Lower lobe of right lung (tissue), 2 donors: ENCODE measurements at regions not wholly inside any gene's neighbourhood (a gene's known extent, or its start where the extent isn't known, plus 50 kb on each side); places are given as distances from the start of the nearest gene placed in this dataset.

Experiments
- ATAC-seq, 2 donors: fragments of 200-7000 bp; cut with Tn5 transposase; one replicate each; pipeline ENCODE4 v1.9.1; 2020 to 2022; ENCODE audit warnings: mild to moderate bottlenecking in 2 of 2, moderate library complexity in 2 of 2
- DNase-seq: peaks from one replicate; pipeline ENCODE4 v3.0.0-alpha.2; 2020
- H3K27ac ChIP-seq: fragments of 200-600 bp; one replicate; pipeline ENCODE4 v1.8.0; 2022
- H3K27me3 ChIP-seq: fragments of 200-600 bp; one replicate; pipeline ENCODE4 v1.8.0; 2022; ENCODE audit warnings: low read depth
- H3K36me3 ChIP-seq: fragments of 200-600 bp; one replicate; pipeline ENCODE4 v1.8.0; 2022; ENCODE audit warnings: mild to moderate bottlenecking
- H3K4me1 ChIP-seq: fragments of 200-600 bp; one replicate; pipeline ENCODE4 v1.8.0; 2022
- H3K4me3 ChIP-seq: fragments of 200-600 bp; one replicate; pipeline ENCODE4 v1.8.0; 2022; ENCODE audit warnings: mild to moderate bottlenecking
- H3K9me3 ChIP-seq: fragments of 200-600 bp; one replicate; pipeline ENCODE4 v1.8.0; 2022
- CTCF ChIP-seq: fragments of 200-600 bp; IDR thresholded peaks from one replicate; pipeline ENCODE4 v1.8.0; 2022; ENCODE audit warnings: antibody characterized with exemption, mild to moderate bottlenecking
- intact Hi-C: fragments of 100-400 bp; cut with DNase I; formaldehyde crosslinking; loops from one replicate; pipeline ENCODE4 v1.11.0; 2022
- donor health status: DM: no; HTN: yes; CAD: no; lungs with severe emphysema.

- no peaks in the 10 kb centered on the region for H3K27me3 ChIP-seq
- DNase-seq (no peak), ATAC-seq (no peak)
- H3K9me3 ChIP-seq, result no peaks in the 10 kb centered on the region
- H3K36me3 ChIP-seq, result no peaks in the 10 kb centered on the region
- no peak overlapping the region for H3K27ac ChIP-seq
- H3K4me3 ChIP-seq, result no peak overlapping the region
- TF ChIP-seq CTCF, result no peak
- H3K4me1 ChIP-seq, result peaks cover 14% of the 10 kb centered on the region
- intact Hi-C loops, result no loop called here
Measured at GRCh38 chr21:16583556-16583955, 853.8 kb downstream of the USP25 start.

GRCh38 chr21:16584756-16585155 lies 855.0 kb downstream of the USP25 start:
- TF ChIP-seq CTCF, result no peak
- Histone ChIP-seq H3K4me1 (peaks cover 14% of the 10 kb centered on the region), H3K27me3 (no peaks in the 10 kb centered on the region), H3K27ac (no peak overlapping the region), H3K9me3 (no peaks in the 10 kb centered on the region), H3K36me3 (no peaks in the 10 kb centered on the region), H3K4me3 (no peak overlapping the region)
- intact Hi-C loops, result no loop called here
- ATAC-seq (no peak), DNase-seq (no peak)

- DNase-seq, result no peak
- no peaks in the 10 kb centered on the region for H3K36me3 ChIP-seq
- no peak overlapping the region for H3K27ac ChIP-seq
- intact Hi-C loops, result no loop called here
- no peaks in the 10 kb centered on the region for H3K9me3 ChIP-seq
- no peaks in the 10 kb centered on the region for H3K27me3 ChIP-seq
- no peak for ATAC-seq
- peaks cover 9% of the 10 kb centered on the region for H3K4me1 ChIP-seq
- TF ChIP-seq CTCF, result no peak
- no peak overlapping the region for H3K4me3 ChIP-seq
Measured at GRCh38 chr21:16585896-16586295, 856.1 kb downstream of the USP25 start.

GRCh38 chr21:16587141-16587581 lies 857.4 kb downstream of the USP25 start:
- Histone ChIP-seq H3K4me1 (peaks cover 9% of the 10 kb centered on the region), H3K36me3 (no peaks in the 10 kb centered on the region), H3K27ac (peak overlapping the region; percentile 64), H3K27me3 (no peaks in the 10 kb centered on the region), H3K4me3 (peak overlapping the region; percentile 43), H3K9me3 (no peaks in the 10 kb centered on the region)
- intact Hi-C loops, result no loop called here
- ATAC-seq (peak; percentile 69 to 81), DNase-seq (peak; percentile 46)
- TF ChIP-seq CTCF, result no peak

- H3K27ac ChIP-seq, result peak overlapping the region; percentile 64
- intact Hi-C loops, result no loop called here
Measured at GRCh38 chr21:16587681-16588375, 858.0 kb downstream of the USP25 start.

More at GRCh38 chr21:16587681-16588375, 858.0 kb downstream of the USP25 start:
- TF ChIP-seq CTCF, result no peak
- ATAC-seq, result peak; percentile 45 to 71
- H3K9me3 ChIP-seq, result no peaks in the 10 kb centered on the region
- peaks cover 9% of the 10 kb centered on the region for H3K4me1 ChIP-seq
- no peaks in the 10 kb centered on the region for H3K27me3 ChIP-seq
- no peak for DNase-seq
- H3K4me3 ChIP-seq, result peak overlapping the region; percentile 43
- H3K36me3 ChIP-seq, result no peaks in the 10 kb centered on the region
